ENCODE measurements at regions not wholly inside any gene's neighbourhood (a gene's known extent, or its start where the extent isn't known, plus 50 kb on each side); places are given as distances from the start of the nearest gene placed in this dataset.

DNA sequence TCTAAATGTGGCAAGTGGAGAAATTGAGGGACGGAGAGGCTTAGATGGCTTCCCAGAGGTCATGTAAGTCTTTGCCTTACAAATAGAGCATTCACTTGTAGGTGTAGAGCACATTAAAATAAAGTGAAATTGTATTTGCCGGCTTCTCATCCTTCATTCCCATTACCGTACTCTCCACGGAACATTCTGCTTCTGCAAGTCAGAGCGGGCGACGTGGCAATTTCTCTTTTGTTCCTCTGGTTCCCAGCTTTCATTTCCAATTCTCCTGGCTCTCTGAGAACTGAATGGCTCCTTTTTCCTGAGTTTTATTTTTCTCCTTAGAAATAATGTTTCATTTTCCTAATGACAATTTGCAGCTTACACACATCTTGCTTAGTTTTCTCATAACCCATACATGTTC lies 51.3 kb upstream of the PFKP start:
- no peak for DNase-seq

DNA sequence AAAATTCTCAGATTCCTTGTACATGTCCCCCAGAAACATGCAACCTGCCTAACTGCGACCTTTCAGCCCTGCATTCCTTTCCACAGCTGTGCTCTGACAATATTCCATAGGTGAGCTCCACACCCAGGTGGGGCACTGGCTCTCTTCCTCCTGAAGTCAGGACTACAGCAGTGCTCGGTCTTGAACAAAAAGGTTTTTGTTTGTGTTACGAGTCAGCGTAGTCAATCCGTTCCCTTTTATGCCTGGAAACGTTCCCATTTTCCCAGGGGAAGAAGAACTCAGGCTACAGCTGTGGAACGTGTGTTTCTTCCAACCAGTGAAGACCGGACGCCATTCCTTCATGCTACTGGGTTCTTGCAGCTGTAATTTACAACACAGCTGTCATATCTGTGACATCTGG lies 52.4 kb upstream of the PFKP start:
- no peak for DNase-seq

DNA sequence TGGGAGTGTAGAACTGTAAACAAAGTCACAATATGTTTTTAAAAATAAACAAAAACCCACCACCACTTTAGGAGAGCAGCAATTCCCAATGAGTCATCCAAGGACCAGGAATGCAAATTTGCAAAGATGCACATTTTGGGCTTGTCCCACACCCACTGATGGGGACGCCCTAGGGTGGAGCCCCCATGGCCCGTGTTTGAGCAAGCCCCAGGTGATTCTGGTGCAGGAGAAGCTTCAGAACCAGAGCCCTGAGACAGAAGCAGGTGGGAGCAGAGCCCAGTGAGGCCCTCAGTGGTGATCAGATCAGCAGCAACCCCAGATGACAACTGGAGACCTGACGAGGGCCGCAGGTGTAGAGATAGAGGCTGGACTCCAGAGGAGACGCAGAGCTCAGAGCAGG lies 55.1 kb upstream of the PFKP start:
- no peak for DNase-seq

DNA sequence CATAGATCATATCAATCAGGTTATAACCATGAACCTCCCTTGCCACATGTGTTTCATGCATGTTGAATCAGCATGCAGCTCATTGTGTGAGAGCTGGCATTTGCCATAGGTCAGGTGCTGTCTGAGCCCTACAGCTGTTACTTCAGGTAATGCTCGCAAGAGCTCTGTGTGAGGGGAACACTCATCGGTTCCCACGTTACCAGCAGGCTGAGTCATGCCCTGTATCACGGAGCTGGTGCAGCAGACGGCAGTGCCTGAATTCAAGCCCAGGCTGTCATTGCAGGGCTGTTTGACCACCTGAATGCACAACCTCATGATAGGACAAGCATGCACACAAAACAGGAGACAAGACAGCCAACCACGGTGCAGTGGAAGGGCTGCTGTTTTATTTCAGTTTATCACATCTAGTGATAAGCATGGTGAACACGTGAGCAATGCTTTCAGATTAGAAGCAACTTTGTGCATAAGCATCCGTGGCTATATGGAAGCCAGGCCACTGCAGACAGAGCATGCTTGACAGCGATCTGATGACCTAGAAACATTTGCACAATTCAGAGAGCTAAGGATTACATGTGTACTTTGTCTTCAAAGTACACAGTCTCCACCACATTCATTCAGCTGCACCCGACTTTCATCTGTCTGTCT lies 56.4 kb upstream of the PFKP start:
- no peak for DNase-seq

DNA sequence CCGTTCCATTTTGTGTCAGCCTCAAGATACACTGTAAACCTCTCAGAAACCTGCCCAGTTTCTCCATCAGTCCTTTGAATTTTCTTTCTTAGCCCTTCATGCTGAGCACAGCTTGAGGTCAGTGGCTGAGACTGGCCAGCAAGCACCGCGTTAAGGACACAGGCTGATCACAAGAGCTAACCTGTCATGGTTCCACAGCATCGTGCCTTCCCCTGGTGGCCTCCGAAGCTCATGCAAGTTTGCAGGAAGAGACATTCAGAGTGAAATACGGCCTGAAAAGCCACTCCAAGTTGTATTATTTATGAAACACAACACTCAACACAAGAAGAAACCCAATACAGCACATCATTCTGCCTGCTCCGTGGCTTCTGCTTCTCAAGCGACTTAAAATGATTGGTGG lies 57.0 kb upstream of the PFKP start:
- no peak for DNase-seq

DNA sequence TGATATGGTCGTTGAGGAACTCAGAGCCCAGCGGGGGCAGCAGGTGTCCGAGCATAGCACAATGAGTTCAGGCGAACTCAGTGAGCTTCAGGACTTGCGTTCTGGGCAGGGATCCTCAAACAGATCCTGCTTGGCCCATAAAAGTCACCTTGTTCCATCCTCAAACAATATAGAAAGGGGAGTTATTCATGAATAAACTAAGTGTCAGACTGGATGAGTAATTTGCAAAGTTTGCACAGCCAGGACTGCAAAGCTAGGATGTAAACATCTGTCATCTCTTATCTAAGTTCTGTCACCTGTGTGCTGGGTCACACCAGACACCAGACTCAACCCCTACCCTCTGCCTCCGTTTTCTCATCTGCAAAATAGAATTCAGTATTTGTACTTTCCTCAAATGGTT lies 58.0 kb upstream of the PFKP start:
- DNase-seq, result no peak

DNA sequence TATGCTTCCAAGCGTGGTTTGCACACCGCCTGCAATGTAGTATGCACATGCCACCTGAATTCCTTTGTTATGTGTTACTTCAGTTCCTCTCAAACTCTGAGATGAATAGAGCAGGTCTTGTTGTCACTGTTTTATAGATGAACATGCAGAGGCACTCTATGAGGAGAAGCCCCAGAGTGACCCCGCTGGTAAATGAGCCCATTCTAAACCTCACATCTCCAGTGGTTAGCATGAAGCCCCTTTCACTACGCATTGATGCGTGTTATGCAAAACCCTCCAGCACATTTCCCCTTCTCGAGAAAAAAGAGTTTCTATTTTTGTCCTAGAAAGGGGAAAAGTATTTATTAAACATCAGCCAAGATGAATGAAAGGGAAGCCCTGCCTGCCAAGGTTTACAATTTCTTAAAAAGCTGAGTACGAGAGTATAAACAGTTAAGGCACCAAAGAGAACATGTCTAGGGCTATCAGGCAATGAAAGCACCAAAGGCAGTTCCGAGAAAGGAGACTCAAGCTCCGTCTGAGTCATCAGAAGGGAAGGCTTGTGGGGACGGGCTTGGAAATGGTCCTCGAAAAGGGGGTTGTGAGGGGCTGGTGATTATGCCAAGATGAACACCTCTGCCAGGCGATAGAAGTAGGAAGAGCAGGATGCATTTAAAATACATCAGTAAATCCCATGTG lies 58.7 kb upstream of the PFKP start:
- no peak for DNase-seq

DNA sequence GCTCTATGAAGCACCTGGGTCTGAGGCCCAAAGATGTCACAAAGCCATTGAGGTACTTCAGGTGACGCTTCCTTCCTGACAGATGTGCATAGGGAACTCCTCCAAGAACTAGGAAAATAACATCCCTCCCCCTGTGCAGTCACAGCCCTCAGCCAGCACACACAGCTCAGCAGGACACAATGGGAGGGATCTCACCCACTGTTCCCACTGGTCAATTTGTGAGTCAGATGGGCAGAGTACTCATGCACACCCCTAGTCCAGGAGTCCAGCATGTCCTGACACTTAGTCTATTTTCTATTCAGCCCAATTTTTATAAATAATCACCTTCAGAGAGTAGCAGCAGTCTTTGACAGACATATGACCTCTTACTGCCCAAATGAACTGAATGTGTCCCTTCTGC lies 60.7 kb upstream of the PFKP start:
- DNase-seq, result no peak

DNA sequence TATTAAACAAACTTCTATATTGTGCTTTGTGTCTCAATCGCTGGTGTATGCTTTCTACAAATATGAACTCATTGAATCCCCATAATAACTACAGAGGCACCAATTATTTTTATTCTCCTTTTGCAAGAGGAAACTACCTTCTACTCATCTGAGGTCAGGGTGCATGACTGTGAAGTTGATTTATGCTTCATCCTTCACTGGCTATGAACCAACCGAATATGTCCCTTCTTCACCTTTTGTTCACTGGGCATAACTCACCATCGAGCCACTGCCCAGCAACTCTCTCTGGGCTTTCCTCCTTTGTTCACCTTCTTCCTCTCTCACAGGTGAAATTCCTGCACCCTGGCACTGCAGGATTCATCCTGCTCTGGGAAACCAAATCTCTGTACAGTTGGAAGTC lies 61.3 kb upstream of the PFKP start:
- no peak for DNase-seq

DNA sequence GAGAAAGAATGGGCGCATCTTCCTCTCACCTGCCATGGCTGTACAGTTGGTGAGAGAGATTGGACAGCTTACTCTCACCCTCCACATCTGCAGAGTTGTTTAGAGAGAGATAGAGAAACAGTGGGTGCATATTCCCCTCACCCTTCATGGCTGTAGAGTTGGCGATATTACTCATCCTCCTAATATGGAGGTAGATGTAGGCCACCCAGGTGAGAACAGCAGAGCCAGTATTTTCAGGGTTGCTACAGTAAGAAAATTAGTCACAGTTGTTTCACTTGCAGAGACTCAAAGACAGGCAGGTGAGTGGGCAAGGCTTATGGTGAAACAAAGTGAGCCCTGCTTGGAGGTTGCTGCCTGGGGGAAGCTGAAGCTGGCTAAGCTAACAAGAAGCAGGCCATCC lies 65.0 kb upstream of the PFKP start:
- DNase-seq, result peak; percentile 3

DNA sequence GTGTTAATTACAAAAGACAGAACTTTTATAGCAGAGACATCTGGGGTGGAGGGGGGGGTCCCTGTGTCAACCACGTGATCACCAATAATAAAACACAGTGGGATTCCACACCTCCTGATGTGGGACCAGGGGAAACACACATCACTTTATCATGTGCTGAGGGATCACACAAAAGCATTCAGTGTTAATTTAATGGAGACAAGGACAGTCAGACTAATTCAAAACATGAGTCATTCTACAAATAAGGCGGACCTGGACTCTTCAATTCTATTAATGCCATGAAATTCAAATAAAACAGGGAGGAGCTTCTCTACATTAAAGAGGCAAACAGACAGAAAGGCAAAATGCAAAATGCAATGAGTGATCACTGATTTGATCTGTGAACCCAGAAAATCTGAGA lies 67.3 kb upstream of the PFKP start:
- no peak for DNase-seq

DNA sequence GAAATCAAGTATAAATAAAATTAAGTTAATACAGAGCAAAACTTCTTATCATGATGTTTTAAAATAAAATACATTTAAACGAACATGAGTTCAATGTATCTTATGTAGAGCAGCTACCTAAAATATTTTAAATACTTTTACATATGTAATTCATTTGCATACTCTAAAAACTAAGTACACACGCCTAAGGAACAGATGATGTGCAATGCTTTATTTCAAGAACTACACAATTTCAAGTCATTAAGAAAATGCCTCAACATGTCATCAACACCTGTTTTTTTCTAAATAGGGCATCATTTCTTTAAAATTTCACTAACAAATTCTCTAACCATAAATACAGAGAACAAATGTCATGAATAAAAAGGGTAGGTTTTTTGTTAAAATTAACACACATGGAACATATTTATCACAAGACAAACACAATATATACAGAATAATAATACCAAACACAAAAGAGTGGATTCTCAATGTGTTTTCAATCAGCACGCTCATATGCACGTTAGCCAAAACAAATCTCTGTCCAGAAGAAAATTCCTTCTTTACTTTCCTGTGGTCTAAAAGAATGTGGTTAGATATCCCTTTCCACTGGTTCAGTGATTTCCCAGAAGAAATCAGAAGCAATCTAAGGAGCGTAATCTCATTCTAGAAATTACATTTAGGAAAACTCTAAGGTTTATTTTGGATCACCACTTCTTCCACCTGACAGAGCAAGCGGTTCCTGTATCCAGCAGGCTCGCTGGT lies 73.0 kb upstream of the PFKP start:
- no peak for DNase-seq

DNA sequence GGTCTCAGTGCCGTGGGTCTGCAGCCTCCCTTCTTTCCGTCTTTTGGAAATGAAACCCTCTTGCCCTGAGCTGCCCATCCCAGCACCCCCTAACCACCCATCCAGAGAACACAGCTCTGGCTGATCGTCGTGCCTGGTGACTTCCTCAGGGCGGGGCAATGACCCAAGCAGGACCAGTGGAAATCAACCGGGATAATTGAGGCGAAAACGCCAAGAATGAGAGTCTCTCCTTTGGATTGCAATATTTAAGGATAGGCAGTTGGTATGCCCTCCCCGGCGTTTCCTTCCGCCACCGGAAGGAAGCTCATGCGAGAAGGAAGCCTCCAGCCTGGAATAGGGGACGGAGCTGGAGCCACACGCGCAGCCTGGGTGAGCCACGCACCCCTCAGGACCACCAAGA lies 73.7 kb upstream of the PFKP start:
- DNase-seq, result no peak

DNA sequence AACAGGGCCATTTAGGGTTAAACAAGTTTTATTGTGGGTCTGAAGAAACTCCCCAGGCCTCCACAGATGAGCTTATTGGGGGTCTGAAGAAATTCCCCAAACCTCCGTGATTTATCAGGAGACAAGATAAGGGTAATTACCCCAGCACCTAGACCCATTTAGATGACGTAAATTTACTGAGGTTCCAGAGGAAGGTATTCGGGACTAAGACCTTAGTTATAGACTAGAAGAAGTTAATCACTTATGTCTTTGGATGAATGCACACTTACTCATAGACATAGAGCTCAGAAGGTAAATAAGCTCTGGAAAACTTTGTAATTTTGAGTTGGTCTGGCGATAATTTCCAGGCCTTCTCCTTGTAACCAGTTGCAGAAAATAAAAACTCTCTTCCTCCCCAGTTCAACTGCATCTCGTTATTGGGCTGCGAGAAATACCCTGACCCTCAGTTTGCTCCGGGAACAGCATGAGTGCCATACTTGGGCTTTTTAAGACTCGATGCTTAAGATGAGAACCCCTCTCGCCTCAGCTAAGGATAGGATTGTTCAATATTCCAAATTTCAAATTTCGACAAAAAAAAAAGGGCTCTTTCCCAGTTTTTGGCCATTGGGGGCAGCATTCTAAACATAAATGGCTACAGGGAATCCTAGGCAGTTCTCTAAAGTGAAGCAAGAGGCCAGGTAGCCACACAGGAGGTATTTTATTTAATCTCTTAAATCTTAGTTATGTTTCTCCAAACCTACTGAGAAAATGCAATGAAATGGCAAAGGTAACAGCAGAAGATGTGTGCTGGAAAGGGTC lies 74.7 kb upstream of the PFKP start:
- DNase-seq, result no peak

DNA sequence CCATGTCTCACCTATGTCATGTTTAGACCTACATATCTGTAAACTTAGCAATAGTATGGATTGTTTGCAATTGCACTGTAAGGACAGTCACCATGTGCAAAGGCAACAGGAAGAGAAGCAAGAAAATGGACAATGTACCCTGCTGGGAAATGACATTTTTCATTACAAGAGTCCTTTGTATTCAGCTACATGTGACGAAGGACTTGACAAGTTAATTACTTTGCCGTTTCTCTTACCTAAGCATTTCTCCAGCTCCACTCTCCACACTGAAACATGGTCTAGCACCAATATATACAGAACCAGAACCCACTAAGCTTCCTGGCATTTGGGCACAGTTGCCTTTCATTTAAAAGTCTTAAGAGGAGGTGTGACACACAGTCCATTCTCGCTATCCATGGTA lies 76.6 kb upstream of the PFKP start:
- no peak for DNase-seq

DNA sequence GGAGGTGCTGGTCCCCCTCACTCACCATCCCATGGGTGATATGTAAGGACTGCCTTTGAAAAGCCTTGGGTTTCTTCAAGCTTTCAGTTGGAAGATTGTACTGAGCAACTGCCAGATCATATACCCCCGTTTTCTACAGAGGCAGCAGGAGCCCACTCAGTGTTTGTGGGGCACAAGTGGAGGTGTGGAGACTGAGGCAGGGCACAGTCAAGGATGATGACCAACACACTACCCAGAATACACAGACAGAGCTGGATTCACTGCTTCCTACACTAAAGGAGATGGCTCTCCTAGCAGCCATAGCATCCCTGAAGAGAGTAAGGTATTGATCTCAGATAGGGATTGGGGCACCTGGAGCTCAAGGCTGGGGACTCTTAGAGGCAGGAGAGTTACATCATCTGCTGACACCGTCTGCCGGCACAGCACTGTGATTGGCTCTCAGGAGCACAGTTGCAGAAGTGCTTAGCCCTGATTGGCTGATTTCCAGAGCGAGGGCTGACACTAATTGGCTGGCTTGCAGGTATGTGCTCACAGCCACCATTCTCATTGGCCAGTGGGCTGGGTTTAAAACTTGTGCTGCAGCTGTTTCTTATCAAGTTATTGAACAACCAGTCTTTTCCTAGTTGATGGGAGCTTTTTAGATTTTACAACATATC lies 77.9 kb upstream of the PFKP start:
- DNase-seq, result no peak

DNA sequence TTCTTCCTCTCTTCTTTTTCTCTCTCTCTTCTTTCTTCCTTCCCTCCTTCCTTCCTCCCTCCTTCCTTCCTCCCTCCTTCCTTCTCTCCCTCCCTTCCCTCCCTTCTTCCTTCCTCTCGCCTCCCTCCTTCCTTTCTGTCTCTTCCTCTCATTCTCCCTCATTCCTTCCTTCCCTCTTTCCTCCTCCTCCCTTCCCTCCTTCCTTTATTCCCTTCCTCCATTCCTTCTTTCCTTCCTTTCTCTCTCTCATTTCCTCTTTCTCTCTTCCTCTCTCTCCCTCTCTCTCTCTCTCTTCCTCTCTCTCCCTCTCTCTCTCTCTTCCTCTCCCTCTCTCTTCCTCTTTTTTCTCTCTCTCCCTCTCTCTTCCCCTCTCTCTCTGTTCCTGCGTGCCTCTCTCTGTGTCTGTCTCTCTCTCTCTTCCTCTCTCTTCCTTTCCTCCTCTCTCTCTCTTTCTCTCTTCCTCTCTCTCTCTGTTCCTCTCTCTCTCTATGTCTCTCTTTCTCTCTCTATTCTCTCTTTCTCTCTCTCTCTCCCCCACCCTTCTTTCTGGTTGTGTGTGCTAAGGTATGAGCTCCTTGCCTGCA lies 80.1 kb upstream of the PFKP start:
- DNase-seq, result no peak

DNA sequence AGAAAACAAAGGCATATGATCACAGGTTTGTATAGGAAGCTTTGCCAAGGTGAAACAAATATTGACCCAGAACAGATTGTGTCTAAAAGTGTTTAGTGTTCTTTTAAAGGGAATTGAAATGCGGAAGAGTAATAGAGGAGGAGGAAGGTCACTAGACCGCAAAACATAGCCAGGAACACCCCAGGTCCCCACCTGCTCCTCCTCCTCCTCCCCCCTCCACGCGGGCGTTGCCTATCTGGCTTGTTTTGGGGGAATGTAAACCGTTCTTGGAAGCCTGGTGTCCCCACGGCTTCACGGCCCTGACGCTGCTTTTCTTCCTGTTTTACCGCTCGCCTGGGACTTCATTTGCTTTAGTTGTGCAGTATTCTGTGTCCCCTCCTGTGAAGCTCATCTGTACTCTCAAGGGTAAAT lies 81.0 kb upstream of the PFKP start:
- no peak for DNase-seq

DNA sequence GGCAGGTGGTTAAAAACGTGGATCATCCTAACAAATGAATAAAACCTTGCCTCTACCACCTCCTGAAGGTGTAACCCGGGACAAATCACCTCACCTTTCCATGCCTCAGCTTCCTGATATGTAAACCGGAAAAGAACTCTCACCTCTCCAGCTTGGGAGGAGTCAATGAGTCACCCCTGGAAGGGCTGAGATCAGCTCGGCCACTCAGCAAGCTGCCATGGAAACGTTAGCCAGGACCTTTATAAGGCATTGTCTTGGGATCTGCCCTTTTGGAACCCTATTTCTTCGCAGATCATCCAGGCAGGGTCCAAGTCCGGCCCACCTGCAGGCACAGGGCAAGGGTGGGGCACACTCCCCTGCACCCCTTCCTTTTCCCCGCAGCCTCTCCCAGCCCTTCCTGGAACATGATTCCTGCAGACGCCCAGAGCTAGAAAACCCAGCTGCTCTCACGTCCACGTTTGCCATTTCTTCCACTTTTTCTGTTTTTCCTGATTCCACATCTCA lies 81.6 kb upstream of the PFKP start:
- no peak for DNase-seq

DNA sequence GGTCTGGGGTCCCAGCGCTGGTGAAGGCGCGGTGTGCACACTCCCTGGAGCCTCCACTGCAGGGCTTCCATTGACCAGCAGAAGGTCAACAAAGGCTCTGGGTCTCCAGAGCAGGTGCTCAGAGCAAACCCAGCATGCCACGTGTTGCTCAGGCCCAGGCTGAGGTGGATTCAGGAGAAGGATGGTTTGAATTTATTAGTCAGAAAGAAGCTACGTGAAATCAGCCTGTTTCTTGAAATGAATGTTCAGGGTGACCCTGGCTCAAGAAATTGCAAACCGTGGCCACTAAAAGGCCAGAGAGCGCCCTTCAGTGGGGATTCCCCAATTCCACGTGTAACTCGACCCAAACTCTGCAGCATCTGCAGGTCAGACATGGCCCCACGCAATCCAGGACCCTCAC lies 82.7 kb upstream of the PFKP start:
- no peak for DNase-seq

DNA sequence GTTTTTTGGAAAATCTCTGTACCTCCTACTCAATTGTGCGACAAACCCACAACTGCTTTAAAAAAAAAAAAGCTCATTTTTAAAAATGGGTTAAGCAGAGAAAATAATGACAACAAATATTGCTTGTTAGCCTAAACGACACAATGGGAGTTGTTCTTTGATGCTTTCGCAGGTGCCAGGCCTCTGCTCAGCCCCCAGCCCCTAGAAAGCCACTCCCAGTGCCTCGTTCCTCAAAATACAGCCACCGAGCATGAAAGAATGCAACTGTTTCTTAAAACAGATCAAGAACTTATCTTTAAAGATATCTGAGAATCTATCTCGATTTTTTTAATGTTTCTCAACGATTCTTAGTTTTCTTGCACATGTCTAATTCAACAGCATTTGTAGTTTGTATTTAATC lies 85.2 kb upstream of the PFKP start:
- DNase-seq, result no peak

DNA sequence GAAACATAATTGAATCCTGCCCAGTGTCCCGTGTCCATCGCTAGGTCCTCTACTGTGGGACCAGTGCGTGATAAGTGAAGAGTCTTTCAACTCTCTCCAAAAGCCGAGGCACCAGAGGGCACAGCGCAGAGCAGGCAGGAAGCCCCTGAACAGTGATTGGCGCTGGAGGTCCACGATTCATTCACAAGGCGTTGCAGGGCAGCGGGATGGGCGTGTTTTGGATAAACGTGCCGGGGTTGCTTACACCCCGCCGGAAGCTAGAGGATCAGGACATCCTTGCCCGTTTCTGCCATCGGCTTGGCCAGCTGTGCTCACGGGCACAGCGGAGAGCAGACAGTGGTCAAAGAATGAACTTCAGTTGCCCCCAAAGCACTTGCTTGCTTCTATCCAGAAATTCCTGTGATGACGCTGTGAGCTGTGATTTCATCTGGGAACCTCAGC lies 86.0 kb upstream of the PFKP start:
- no peak for DNase-seq
